Panc1 (cell line): ENCODE measurements at regions not wholly inside any gene's neighbourhood (a gene's known extent, or its start where the extent isn't known, plus 50 kb on each side); places are given as distances from the start of the nearest gene placed in this dataset.
A peak's percentile ranks its signal among the peaks of the same experiment; 100 is the strongest.
"Not testable (repeated sequence)": the region's sequence is repeated elsewhere in the genome, so short reads cannot be mapped to it uniquely, and the experiment has no call there.

ENCODE experiments used
- ATAC-seq: fragments of 200-7000 bp; cut with Tn5 transposase; 2 replicates; pipeline ENCODE4 v1.9.1; 2020; ENCODE audit warnings: mild to moderate bottlenecking, moderate library complexity
- BruUV-seq: library from RNA; stranded (reverse); fragments of 400-500 nt; replicated peaks from 2 replicates; lab custom pipeline; 2021; lab: Mats Ljungman, UMichigan
- CTCF ChIA-PET: fragments of 300-600 bp; sonication (Branson Sonifier 250); formaldehyde crosslinking; loops from one replicate; lab custom pipeline; 2022; ENCODE audit warnings: antibody characterized with exemption; lab: Charles Lee
- POLR2A ChIA-PET: fragments of 300-600 bp; sonication (Branson Sonifier 250); formaldehyde crosslinking; loops from one replicate; lab custom pipeline; 2022; ENCODE audit warnings: antibody characterized with exemption; lab: Charles Lee
- DNase-seq: peaks from one replicate; pipeline ENCODE4 v3.0.0-alpha.2; 2010; ENCODE audit warnings: low read depth, low spot score
- H3K27ac ChIP-seq: 2 replicates; pipeline ENCODE4 v1.5.1; 2011; ENCODE audit warnings: mild to moderate bottlenecking, low read length, inconsistent platforms
- H3K27me3 ChIP-seq: fragments of 200-500 bp; sonication (Bioruptor generic); 2 replicates; pipeline ENCODE4 v1.6.0; 2014; ENCODE audit warnings: low read length, inconsistent platforms; ENCODE audit not compliant: control insufficient read depth, insufficient read depth
- H3K36me3 ChIP-seq: fragments of 200-500 bp; sonication (Bioruptor generic); 2 replicates; pipeline ENCODE4 v1.5.1; 2014; ENCODE audit warnings: inconsistent platforms, mild to moderate bottlenecking, low read length, moderate library complexity; ENCODE audit not compliant: control insufficient read depth, insufficient read depth
- H3K4me1 ChIP-seq: 2 replicates; pipeline ENCODE4 v1.5.1; 2011; ENCODE audit warnings: inconsistent platforms, mild to moderate bottlenecking, low read length, moderate library complexity; ENCODE audit not compliant: control insufficient read depth, insufficient read depth
- H3K4me3 ChIP-seq, 2 experiments: 2 replicates each; pipeline ENCODE4 v1.5.1; 2011 to 2012; ENCODE audit warnings: low read depth in 2 of 2, low read length in 2 of 2, mild to moderate bottlenecking in 2 of 2, inconsistent platforms in 1 of 2, moderate library complexity in 1 of 2
- H3K9me3 ChIP-seq: fragments of 200-500 bp; sonication (Bioruptor generic); 2 replicates; pipeline ENCODE4 v1.5.1; 2014; ENCODE audit warnings: low read depth, mild to moderate bottlenecking, inconsistent platforms, low read length, moderate library complexity; ENCODE audit not compliant: control insufficient read depth, insufficient read depth
- CTCF ChIP-seq: fragments of 450-650 bp; IDR thresholded peaks from 2 replicates; pipeline ENCODE4 v1.5.1; 2017; ENCODE audit warnings: mild to moderate bottlenecking
- POLR2AphosphoS5 ChIP-seq: IDR thresholded peaks from 2 replicates; pipeline ENCODE4 v1.6.1; 2012; ENCODE audit warnings: mild to moderate bottlenecking, low read depth, low read length, moderate library complexity
- REST ChIP-seq, 2 experiments: IDR thresholded peaks; 2 replicates each; pipeline ENCODE4 v1.6.1; 2011 to 2012; ENCODE audit warnings: low read depth in 2 of 2, control low read depth in 1 of 2, low read length in 1 of 2, mild to moderate bottlenecking in 1 of 2, moderate library complexity in 1 of 2; ENCODE audit not compliant: insufficient read depth in 1 of 2
- SIN3A ChIP-seq: IDR thresholded peaks from 2 replicates; pipeline ENCODE4 v1.6.1; 2012; ENCODE audit warnings: low read depth, mild to moderate bottlenecking, low read length, moderate library complexity, borderline replicate concordance; ENCODE audit not compliant: insufficient read depth
- TCF7L2 ChIP-seq: IDR thresholded peaks from 2 replicates; pipeline ENCODE4 v1.6.1; 2011; ENCODE audit warnings: mild to moderate bottlenecking, low read depth, low read length, inconsistent platforms
- in situ Hi-C: cut with HindIII; loops from 2 replicates; pipeline ENCODE4 v1.10.0; 2016; ENCODE audit warnings: low sequenced_read_pairs, low pct_unique_long_range_greater_than_20kb
- intact Hi-C: fragments of 100-400 bp; cut with micrococcal nuclease; formaldehyde crosslinking; loops from one replicate; pipeline ENCODE4 v1.10.0; 2022; ENCODE audit not compliant: unreplicated experiment

- H3K36me3 ChIP-seq = no peaks in the 10 kb centered on the region
- DNase-seq (no peak), ATAC-seq (peak; percentile 75)
- no peak overlapping the region for H3K4me3 ChIP-seq
- H3K4me1 ChIP-seq = no peaks in the 10 kb centered on the region; the same call in 1 of the 2 replicates
- H3K27me3 ChIP-seq = no peaks in the 10 kb centered on the region
- POLR2A ChIA-PET = interaction anchor here (0.6 kb wide), 1 partner anchor 102 kb away, joined by 3 read pairs; no protein-coding TSS in a partner anchor
- intact Hi-C loops (no loop called here), in situ Hi-C loops (no loop called here)
- BruUV-seq = no TSS peak
- H3K27ac ChIP-seq = no peak overlapping the region
- CTCF ChIA-PET = interaction anchor here (0.6 to 1.1 kb wide), 3 partner anchors 33 to 520 kb away, joined by 4 read pairs; no protein-coding TSS in a partner anchor
- no peak for TF ChIP-seq SIN3A
- peak; percentile 80 for TF ChIP-seq CTCF
- H3K9me3 ChIP-seq = no peaks in the 10 kb centered on the region
These were observed 136.5 kb downstream of the EPC1 start for GRCh38 chr10:32210306-32211045.

- intact Hi-C loops = loop anchor here (10.0 kb wide), 1 partner anchor 153 kb away; the partner anchor contains the start of gene KIF5B
- CTCF ChIA-PET, H3K27me3 ChIP-seq, in situ Hi-C loops, H3K27ac ChIP-seq, BruUV-seq, DNase-seq, H3K4me3 ChIP-seq, H3K4me1 ChIP-seq, H3K9me3 ChIP-seq, POLR2A ChIA-PET, ATAC-seq, H3K36me3 ChIP-seq: not testable (repeated sequence)
These were observed 139.0 kb downstream of the EPC1 start for GRCh38 chr10:32208005-32208404.

- no peaks in the 10 kb centered on the region for H3K9me3 ChIP-seq
- no TSS peak for BruUV-seq
- TF ChIP-seq REST (IDR thresholded peaks at IDR 0.05; ENCODE audit: insufficient read depth in 1 of 2, low read depth in 2 of 2, low read length in 1 of 2) (no peak), TCF7L2 (no peak), POLR2AphosphoS5 (no peak), CTCF (peak; percentile 72), SIN3A (no peak)
- DNase-seq (no peak), ATAC-seq (peak; percentile 60; the same call in 1 of the 2 replicates)
- ChIA-PET CTCF (no interaction called here), POLR2A (no interaction called here)
- in situ Hi-C loops = no loop called here
- no peaks in the 10 kb centered on the region; the same call in 1 of the 2 replicates for H3K4me1 ChIP-seq
- intact Hi-C loops = loop anchor here (10.0 kb wide), 1 partner anchor 153 kb away; the partner anchor contains the start of gene KIF5B
- no peaks in the 10 kb centered on the region for H3K36me3 ChIP-seq
- H3K27me3 ChIP-seq = no peaks in the 10 kb centered on the region
- H3K27ac ChIP-seq = no peak overlapping the region
- H3K4me3 ChIP-seq = no peak overlapping the region
These were observed 139.4 kb downstream of the EPC1 start for GRCh38 chr10:32207544-32207943.
